ENCODE measurements at regions not wholly inside any gene's neighbourhood (a gene's known extent, or its start where the extent isn't known, plus 50 kb on each side); places are given as distances from the start of the nearest gene placed in this dataset.

DNA sequence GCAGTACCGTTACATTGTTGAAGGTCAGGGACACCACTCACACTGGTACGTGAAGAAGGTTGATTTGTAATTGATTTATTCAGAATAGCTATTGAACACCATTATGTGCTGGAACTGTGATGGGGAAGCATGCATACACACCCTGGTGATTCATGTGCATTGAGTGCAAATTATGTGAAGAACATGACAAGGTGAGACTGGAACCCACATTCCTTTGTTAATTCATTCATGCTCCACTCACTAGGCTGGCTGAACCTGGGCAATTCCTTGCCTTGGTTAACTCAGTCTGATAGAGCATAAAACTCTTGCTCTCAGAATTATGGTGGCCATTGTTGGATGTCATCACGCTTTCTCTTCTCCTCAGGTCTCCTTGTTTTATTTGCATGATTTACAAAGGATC, 67.3 kb upstream of the TPK1 start:
- no peaks in the 10 kb centered on the region for H3K36me3 ChIP-seq (ENCODE audit: control insufficient read depth in 2 of 2, extremely low read depth in 1 of 2, insufficient read depth in 2 of 2, low read length in 2 of 2)
- intact Hi-C loops (cut with micrococcal nuclease) (no loop called here), dilution Hi-C loops (cut with MboI; ENCODE audit: extremely low pct_ligation_motif_present, low sequenced_read_pairs) (no loop called here)
- H3K9me1 ChIP-seq (replicated peaks; ENCODE audit: control insufficient read depth, extremely low read depth, insufficient read depth, low read length) = no peaks in the 10 kb centered on the region
- no peak overlapping the region for H2AFZ ChIP-seq (ENCODE audit: low read depth, low read length)
- TF ChIP-seq, protein P1, sequence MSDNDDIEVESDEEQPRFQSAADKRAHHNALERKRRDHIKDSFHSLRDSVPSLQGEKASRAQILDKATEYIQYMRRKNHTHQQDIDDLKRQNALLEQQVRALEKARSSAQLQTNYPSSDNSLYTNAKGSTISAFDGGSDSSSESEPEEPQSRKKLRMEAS (IDR thresholded peaks at IDR 0.05; ENCODE audit: insufficient read depth, insufficient read length) = no peak
- no peak for TF ChIP-seq JUN (IDR thresholded peaks at IDR 0.05; ENCODE audit: borderline replicate concordance, insufficient read depth, insufficient read length, low read depth)
- TF ChIP-seq FOS (IDR thresholded peaks at IDR 0.05; ENCODE audit: borderline replicate concordance, insufficient read depth, low read length) = no peak
- no peak for TF ChIP-seq EZH2 (IDR thresholded peaks at IDR 0.05; ENCODE audit: borderline replicate concordance, low read depth, low read length, severe bottlenecking)
- TF ChIP-seq POLR2AphosphoS5 (IDR thresholded peaks at IDR 0.05; ENCODE audit: insufficient read depth, low read depth, low read length) = no peak
- no peak for TF ChIP-seq GATA2 (IDR thresholded peaks at IDR 0.05; ENCODE audit: insufficient read depth, insufficient read length, low read depth, low read length)
- no peak for TF ChIP-seq CTCF (IDR thresholded peaks at IDR 0.05; ENCODE audit: extremely low read depth in 1 of 2, insufficient read depth in 1 of 2, low read depth in 1 of 2, low read length in 2 of 2)
- no peak for TF ChIP-seq MYC (IDR thresholded peaks at IDR 0.05; ENCODE audit: low read depth, low read length)
- no peak for TF ChIP-seq POLR2A (IDR thresholded peaks at IDR 0.05; ENCODE audit: low read depth, low read length)
- H3K27ac ChIP-seq (ENCODE audit: insufficient read depth, low read depth, low read length) = no peak overlapping the region
- H3K4me3 ChIP-seq (replicated peaks in 1 of 3; ENCODE audit: insufficient read depth in 1 of 3, low read depth in 1 of 3, low read length in 3 of 3) = no peak overlapping the region
- no peaks in the 10 kb centered on the region for H4K20me1 ChIP-seq (replicated peaks; ENCODE audit: control insufficient read depth, extremely low read depth, insufficient read depth, low read length)
- CTCF ChIA-PET = no interaction called here
- FAIRE-seq (no peak), DNase-seq (ENCODE audit: low read depth, low spot score) (no peak)
- POLR2A ChIA-PET = no interaction called here
- H3K4me2 ChIP-seq (ENCODE audit: insufficient read depth, low read length) = no peak overlapping the region
- no peaks in the 10 kb centered on the region for H3K27me3 ChIP-seq (ENCODE audit: control insufficient read depth in 2 of 2, insufficient read depth in 2 of 2, low read length in 2 of 2)
- no peaks in the 10 kb centered on the region for H3K4me1 ChIP-seq (ENCODE audit: control insufficient read depth, extremely low read depth, insufficient read depth, low read length)
- no peak overlapping the region for H3K9ac ChIP-seq (replicated peaks; ENCODE audit: extremely low read depth, insufficient read depth, low read length)
- H3K79me2 ChIP-seq (ENCODE audit: control insufficient read depth, insufficient read depth, low read length) = no peaks in the 10 kb centered on the region
- BruUV-seq (replicated peaks) = no TSS peak
- H3K9me3 ChIP-seq (replicated peaks; ENCODE audit: control insufficient read depth, insufficient read depth, low read length) = no peaks in the 10 kb centered on the region

Data from endothelial cell of umbilical vein (primary cell).